ENCODE measurements at regions not wholly inside any gene's neighbourhood (a gene's known extent, or its start where the extent isn't known, plus 50 kb on each side); places are given as distances from the start of the nearest gene placed in this dataset.
"Not testable (repeated sequence)": the region's sequence is repeated elsewhere in the genome, so short reads cannot be mapped to it uniquely, and the experiment has no call there.

DNA sequence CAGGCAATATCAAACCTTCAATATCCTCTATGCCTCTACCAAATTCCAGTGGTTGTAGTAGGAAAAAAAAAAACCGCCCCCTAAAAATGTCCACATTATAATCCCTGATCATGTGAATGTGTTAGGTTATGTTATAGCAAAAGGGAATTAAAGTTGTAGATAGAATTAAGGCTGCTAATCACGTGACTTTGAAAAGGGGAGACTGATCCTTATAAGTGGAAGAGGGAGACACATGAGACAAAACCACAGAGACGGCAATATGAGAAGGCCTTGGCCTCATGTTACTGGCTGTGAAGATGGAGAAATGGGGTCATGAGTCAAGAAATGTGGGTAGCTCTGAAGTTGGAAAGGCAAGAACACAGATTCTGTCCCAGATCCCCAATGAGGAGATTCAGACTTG, 1711.3 kb downstream of the KHDRBS2 start:
- not testable (repeated sequence) for DNase-seq (ENCODE audit: low read depth); H3K4me3 ChIP-seq (ENCODE audit: low read length)

DNA sequence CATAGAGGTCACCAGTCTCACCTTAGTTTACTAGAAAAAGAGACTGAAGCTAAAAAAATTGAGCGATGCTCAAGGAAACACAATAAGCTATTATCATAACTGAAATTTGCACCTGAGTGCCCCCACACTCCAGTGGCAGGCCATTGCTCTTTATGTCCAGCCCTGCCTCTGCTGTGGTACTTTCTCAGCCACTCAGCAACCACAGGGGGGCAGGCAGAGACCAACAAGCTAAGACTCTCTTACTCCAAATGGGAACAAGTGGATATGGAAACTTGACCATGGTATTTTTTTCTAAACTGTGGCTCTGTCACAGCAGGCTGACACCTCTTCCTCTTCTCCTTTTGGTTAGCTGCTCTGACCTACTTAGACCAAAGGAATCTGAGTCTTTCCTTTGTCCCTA, 1713.4 kb downstream of the KHDRBS2 start:
- not testable (repeated sequence) for H3K4me3 ChIP-seq (ENCODE audit: low read length); DNase-seq (ENCODE audit: low read depth)

DNA sequence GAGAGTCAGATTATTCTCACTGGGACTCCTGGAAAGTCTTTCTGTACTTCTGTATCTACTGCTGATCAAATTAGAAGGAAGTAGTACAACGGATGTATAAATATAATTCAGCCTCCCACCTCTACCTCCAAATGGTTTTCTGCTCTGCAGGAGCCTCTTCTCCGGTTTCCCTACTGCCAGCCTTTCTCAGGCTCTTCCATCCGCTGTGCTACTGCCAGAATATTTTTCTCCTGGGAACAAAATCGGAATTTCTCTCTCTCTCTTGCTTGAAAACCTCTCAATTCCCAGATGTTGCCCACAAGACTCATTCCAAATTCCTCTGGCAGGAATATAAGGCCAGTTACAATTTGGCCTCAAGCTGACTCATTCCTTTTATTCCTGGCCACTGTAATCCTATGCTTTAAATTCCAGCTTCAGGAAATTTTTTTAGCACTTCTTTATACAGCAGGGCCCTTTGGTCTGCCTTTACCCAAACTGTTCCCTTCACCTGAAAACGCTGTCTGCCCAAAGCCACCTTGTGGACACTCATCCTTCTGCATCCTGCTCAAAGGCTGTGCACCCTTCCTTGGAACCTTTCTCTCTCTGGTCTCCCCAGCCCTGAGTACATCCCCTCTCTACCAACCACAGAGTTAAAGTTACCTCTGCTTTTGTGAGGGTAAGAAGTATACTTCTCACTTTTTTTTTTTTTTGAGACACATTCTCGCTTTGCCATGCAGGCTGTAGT, 1714.6 kb downstream of the KHDRBS2 start:
- not testable (repeated sequence) for H3K4me3 ChIP-seq (ENCODE audit: low read length)
- peak; percentile 2 for DNase-seq (ENCODE audit: low read depth)

DNA sequence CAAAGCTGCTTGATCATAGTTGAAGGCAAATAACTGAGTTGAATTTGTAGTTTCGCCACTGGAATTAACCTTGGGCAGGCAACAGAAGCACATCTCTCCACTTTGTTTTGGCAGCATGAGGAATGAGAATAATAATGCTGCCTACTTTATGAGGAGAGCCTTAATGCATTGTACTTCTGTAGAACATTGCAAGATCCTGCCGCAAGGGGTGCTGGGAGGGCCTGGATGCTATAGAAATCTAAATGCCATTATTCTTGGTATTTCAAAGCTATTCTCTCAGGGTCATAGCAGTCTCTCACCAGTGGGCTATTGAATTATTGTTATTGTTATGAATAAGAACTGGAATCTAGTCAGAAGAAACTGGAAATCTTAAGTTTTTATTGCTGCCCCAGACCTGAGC, 1715.4 kb downstream of the KHDRBS2 start:
- DNase-seq (ENCODE audit: low read depth); H3K4me3 ChIP-seq (ENCODE audit: low read length): not testable (repeated sequence)

DNA sequence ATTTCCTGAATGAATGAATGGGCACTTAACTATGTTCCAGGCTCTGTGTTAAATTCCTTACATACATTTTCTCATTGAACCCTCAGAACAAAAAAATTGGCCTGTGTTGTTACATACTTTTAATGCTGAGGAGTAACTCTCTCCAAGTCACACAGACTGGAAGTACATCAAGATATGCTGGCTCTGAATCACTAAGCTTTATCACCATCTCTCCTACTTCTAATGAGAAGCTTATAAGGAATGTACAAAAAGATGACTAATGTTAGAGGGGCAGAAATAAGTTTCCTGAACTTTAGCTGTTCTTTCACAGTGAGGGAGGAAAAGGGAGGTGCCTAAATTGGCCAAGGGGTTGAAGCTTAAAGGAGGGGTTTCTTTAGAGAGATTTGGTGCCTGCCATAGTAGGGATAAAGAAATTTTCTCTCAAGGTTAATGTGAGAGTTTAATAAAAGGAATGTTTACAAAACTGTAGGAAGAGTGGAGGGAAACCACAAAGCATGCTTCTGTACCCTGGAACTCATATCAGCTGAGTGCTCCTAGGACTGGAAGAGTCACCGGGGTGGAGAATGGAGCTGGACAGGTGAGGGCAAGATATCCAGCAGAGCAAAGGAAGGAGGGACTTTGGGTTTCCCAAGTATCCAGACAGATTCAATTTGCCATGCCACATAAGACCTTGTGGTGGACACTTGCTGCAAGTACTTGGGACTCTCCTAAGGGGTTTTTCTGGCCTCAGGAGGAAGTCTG, 1718.4 kb downstream of the KHDRBS2 start:
- not testable (repeated sequence) for H3K4me3 ChIP-seq (ENCODE audit: low read length)
- peak; percentile 3 for DNase-seq (ENCODE audit: low read depth)

DNA sequence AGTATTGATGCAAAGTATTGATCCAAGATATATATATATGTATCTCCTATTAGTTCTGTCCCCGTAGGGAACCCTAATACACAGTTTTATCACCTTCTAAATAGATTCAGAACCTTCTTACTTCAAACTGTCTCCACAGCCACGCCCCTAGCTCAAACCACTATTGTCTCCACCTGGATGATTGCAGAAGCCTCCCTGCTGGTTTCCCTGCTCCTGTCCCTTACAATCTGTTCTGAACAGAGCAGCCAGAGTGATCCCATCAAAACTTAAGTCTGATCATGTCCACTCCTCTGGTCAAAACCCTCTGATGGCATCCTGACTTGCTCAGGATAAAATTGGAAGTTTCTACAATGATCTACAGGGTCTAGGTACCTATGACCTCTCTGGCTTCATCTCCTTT, 1719.6 kb downstream of the KHDRBS2 start:
- H3K4me3 ChIP-seq (ENCODE audit: low read length); DNase-seq (ENCODE audit: low read depth): not testable (repeated sequence)

DNA sequence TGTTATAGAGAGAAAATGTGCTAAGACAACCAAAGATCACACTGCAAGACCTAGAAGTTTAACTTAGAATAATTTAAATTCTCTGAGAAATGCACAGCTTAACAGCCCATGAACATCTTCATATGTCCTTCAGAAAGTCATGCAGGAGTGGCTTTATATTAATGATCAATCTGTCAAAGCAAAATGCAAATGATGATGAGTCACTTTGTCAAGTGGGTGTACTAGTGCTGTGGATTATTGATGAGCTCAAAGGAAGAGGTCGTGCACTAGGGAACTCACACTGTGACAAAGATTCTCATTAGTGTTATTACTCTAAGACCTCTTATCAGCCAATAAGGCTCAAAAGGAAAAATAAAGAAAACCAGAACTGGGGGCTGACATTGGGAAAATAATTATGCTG, 1726.3 kb downstream of the KHDRBS2 start:
- not testable (repeated sequence) for H3K4me3 ChIP-seq (ENCODE audit: low read length); DNase-seq (ENCODE audit: low read depth)

DNA sequence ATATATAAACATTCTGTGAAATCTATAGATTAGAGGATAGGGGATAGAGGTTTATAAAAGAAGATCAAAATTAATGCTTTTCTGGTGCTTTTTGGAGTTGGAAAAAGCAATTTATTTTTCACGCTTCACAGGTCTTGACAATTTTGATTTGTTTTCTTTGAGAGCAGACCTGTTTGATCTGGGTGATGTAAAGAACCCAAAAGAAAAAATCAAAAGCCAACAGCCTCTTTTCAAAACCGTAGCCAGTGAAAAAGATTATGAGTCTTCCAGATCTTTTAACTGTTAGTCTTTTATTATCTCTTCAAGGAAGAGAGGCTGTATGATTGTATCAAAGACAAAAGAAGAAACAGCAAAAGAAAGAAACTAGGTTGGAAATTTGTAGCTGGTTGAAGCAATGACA, 1738.7 kb downstream of the KHDRBS2 start:
- not testable (repeated sequence) for H3K4me3 ChIP-seq (ENCODE audit: low read length); DNase-seq (ENCODE audit: low read depth)

DNA sequence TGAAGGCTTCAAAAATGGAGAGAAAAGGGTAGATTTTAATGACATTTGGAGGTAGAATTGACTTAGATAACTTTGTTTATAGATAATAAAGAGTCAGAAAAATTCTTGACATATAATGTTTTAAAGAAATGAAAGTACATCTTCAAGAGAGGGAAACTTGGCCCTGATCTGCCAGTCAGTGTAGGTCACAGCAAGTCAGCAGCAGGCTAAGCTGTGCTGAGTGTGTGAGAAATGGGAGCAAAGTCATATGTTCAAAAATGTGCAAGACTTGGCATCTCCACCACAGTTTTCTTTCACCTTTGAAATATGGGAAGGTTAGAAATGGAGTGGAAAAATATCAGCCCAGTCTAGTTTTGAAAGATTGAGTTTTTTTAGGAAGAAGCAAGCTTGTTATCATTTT, 1761.3 kb downstream of the KHDRBS2 start:
- not testable (repeated sequence) for H3K4me3 ChIP-seq (ENCODE audit: low read length); DNase-seq (ENCODE audit: low read depth)

DNA sequence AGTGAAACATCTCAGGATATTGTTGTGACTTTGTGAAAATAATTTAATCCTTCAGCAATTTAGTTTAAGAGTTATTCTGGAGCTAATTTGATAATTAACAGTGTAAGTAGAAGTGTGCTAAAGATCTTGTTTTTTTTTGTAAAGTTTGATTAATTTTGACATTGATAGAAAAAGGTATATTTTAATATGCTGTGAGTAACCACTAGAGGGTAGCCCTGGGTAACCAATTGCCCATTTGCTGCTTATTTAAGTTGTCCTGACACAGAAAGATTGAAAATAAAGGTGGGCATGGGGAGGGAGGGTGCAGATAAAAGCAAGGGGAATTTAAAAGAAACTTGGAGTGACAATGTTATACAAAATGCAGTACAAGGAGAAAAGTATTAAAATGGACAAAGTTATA, 1808.3 kb downstream of the KHDRBS2 start:
- not testable (repeated sequence) for H3K4me3 ChIP-seq (ENCODE audit: low read length); DNase-seq (ENCODE audit: low read depth)

DNA sequence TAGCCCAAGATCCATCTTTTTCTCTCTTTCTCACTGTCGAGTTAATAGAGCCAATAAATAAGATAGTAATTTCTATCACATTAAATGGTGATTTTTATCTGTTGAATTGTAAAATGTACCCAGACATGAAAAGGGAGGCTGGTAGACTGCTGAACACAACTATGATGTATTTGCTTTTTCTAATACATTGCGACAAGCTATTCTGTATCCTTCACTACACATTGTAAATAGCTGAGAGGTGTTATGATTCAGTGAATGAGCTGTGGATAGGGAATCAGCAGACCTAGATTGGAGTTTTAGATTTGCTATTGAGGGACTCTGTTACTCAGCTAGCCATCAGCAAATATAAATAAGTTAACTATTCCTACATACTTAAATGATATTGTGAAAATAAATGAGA, 1812.2 kb downstream of the KHDRBS2 start:
- not testable (repeated sequence) for DNase-seq (ENCODE audit: low read depth); H3K4me3 ChIP-seq (ENCODE audit: low read length)

DNA sequence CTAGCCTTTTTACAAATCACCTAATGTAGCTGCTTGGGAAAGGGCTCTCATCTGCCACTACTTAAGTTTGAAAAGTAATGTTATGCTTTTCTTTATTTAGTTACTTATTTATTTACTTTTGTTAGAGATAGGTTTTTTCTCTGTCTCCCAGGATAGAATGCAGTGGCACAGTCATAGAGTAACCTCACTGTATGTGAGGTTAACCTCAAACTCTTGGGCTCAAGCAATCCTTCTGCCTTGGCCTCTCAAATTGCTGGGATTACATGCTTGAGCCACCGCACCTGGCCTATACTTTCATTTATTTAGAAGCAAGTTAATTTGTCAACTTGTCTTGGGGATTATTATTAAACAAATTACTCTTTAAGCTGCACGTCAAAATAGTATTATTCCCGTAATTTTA, 1814.6 kb downstream of the KHDRBS2 start:
- not testable (repeated sequence) for H3K4me3 ChIP-seq (ENCODE audit: low read length); DNase-seq (ENCODE audit: low read depth)

DNA sequence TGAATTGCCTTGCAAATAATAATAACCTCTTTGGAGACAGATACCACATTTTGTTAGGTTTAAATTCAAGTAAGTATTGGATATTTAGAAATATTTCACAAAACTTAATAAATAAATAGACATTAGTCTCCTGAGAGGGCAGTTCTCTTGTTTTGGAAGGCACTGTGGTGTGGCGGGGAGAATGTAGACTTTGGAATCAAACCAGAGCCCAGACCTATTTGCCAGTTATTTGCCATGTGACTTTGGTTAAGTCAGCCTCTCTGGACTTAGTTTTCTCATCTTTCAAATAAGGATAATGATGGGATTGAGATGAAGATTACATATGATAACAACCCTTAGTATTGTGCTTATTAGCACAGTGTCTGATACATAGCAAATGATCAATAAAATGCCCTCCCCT, 1835.6 kb downstream of the KHDRBS2 start:
- DNase-seq (ENCODE audit: low read depth); H3K4me3 ChIP-seq (ENCODE audit: low read length): not testable (repeated sequence)

DNA sequence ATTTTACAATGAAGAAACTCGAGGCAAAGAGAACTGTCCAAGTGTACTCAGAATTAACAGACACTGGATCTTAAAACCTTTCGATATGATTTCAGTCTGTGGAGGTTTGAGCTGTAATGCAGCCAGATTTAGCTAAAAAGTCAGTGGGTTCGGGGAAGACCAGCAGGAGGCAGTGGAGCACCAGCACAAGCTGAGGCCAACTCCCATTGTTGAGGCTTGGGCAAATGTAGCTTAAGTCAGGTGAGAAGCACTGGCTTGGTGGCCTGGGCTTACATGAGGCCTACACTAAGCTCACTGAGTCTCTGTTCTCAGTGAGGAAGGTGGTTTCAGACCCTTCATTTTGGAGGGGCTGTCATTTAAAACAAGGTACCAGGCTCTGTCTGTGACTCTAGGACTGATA, 1841.5 kb downstream of the KHDRBS2 start:
- DNase-seq (ENCODE audit: low read depth); H3K4me3 ChIP-seq (ENCODE audit: low read length): not testable (repeated sequence)

DNA sequence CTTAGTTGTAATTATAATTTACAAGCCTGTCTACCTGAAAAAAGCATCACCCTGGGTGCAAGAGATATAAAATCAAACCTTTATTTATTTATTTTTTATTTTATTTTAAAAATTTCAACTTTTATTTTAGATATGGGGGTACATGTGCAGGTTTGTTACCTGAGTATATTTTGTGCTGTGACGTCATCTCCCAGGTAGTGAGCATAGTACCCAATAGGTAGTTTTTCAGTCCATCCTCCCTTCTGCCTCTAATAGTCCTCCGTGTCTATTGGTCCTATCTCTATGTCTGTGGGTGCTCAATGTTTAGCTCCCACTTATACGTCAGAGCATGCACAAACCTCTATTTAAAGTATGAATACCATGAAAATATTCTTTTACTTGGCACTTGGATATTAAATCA, 1846.3 kb downstream of the KHDRBS2 start:
- not testable (repeated sequence) for H3K4me3 ChIP-seq (ENCODE audit: low read length); DNase-seq (ENCODE audit: low read depth)

DNA sequence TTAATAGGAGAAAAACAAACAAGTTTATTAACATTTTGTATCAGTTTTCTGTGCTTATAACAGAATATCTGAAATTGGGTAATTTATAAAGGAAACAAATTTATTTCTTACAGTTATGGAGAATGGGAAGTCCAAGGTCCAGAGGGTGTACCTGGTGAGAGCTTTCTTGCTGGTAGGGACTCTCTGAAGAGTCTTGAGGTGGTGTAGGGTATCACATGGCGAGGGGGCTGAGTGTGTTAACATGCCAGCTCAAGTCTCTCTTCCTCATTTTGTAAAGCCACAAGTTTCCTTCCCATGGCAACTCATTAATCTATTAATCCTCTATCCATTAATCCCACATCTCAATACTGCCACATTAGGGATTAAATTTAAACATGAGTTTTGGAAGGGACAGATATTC, 1863.3 kb downstream of the KHDRBS2 start:
- not testable (repeated sequence) for DNase-seq (ENCODE audit: low read depth); H3K4me3 ChIP-seq (ENCODE audit: low read length)

DNA sequence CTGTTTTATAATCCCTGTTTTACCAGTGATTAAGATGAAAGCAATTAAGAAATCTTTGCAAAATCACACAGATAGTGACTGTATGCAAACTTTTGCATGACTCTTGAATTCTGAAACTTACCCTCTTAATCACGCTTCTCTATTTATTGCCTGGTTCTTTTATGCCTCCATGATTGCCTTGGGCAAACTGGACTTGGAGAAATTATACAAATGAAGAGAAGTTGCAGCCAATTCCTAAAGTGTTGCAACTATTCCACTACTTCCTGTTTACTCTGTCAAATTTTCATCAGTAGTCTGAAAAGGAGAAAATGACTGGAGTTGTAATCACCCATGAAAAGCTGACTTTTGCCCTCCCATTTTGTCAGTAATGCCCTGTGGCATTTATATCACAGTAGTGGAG, 1869.9 kb downstream of the KHDRBS2 start:
- DNase-seq (ENCODE audit: low read depth); H3K4me3 ChIP-seq (ENCODE audit: low read length): not testable (repeated sequence)

DNA sequence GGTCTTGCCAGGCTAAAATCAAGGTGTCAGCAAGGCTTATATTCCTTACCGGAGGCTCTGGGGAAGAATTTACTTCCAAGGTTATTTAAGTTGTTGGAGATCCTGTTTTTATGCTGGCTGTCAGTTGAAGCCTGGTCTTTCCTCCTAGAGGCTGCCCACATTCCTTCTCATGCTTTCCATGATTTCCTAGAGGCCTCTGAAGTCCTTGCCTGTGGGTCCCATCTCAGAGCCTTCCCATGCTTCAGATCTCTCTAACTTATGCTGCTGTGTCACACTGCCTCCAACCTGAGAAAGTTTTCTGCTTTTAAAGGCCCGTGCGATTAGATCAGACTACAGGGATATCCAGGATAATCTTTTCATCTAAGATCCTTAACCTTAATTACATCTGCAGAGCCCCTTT, 1877.3 kb downstream of the KHDRBS2 start:
- H3K4me3 ChIP-seq (ENCODE audit: low read length); DNase-seq (ENCODE audit: low read depth): not testable (repeated sequence)

DNA sequence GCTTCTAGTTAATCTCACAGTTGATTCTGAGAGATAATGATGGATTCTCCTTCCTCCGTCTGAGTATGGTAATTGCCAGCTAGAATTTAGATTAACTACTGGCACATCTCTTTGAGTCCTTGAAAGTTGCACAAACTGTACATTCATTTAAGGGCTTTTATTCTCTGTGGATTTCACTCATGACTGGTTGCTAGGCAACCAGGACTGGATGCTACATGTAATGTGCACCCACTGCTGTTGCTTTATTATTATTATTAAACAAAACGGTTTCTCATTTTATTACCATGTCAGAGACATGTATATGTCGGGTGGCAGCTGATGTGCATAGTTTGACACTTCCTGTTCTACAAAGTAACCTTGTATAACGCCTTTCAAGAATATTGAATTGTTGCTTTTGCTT, 1882.8 kb downstream of the KHDRBS2 start:
- H3K4me3 ChIP-seq (ENCODE audit: low read length); DNase-seq (ENCODE audit: low read depth): not testable (repeated sequence)

DNA sequence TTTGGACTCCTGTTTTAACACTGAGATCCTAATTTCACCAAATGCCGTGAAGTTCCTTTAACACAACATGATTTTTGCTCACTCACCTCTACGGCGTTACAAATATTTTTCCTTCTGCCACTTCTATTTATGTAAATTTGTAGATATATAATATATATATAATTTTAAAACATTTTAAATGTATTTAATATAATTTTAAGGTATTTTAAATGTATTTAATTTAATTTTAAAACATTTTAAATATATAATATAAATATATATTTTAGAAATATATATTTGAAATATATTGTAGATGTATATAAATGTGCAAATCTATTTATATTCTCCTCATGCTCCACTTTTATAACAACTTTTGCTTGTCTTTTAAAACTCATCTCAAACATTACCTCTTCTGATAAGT, 1883.5 kb downstream of the KHDRBS2 start:
- H3K4me3 ChIP-seq (ENCODE audit: low read length); DNase-seq (ENCODE audit: low read depth): not testable (repeated sequence)

DNA sequence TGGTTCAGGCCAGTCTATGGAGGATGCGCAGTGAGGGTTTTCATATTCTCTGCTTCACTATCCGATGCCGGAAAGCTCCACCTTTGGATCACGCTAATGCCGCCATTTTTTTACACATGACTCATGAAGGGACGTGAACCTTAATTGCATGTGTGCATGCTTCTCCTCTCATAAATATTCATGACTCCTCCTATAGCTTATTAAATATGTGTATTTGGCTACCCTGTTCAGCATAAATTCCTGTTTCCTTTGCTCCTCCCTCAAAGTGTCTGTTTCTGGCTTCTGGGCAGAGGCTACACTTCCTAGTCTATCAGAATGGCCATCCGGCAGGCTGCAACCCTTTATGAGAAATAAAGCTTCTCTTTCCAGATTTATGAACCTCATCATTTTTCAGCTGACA, 1890.8 kb downstream of the KHDRBS2 start:
- DNase-seq (ENCODE audit: low read depth); H3K4me3 ChIP-seq (ENCODE audit: low read length): not testable (repeated sequence)
